ENCODE measurements at regions not wholly inside any gene's neighbourhood (a gene's known extent, or its start where the extent isn't known, plus 50 kb on each side); places are given as distances from the start of the nearest gene placed in this dataset.
"Not testable (repeated sequence)": the region's sequence is repeated elsewhere in the genome, so short reads cannot be mapped to it uniquely, and the experiment has no call there.

DNA sequence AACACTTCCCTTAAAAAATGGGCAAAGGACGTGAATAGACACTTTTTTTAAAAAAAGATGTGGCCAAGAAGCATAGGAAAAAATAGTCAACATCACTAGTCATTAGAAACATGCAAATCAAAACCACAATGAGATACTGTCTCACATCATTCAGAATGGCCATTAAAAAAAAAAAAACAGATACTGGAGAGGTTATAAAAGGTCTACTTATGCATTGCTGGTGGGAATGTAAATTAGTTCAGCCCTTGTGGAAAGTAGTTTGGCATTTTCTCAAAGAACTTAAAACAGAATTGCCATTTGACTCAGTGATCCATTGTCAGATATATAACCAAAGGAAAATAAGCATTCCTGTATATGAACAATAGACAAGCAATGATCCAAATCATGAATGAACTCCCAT, 352.8 kb upstream of the EPHA5 start:
- no peak for DNase-seq (ENCODE audit: low spot score)

DNA sequence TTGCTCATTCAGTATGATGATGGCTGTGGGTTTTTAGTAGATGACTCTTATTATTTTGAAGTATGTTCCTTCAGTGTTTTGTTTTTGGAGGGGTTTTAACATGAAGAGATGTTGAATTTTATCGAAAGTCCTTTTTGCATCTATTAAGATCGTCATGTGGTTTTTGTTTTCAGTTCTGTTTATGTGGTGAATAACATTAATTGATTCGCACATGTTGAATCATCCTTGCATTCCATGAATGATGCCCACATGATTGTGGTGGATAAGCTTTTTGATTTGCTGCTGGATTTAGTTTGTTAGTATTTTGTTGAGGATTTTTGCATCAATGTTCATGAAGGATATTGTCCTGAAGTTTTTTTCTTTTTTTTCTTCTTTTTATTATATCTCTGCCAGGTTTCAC, 347.4 kb upstream of the EPHA5 start:
- DNase-seq (ENCODE audit: low spot score), result no peak

DNA sequence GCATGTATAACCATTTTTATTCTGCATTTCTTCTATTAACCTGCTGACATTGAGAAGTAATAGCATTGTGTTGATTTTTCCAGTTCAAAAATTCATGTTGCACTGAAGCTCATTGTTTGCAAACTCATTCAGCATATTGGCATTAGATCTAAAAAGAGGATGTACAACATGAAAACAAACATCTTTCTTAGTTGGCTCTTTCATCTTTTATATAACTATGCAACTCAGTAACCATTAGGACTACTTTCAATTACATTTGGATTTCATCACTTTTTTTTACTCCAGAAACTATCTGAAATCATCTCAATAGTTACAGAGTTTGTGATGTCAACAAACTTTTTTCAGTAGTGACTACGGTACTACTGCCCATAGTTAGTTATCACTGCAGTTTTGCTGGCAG, 346.0 kb upstream of the EPHA5 start:
- no peak for DNase-seq (ENCODE audit: low spot score)

DNA sequence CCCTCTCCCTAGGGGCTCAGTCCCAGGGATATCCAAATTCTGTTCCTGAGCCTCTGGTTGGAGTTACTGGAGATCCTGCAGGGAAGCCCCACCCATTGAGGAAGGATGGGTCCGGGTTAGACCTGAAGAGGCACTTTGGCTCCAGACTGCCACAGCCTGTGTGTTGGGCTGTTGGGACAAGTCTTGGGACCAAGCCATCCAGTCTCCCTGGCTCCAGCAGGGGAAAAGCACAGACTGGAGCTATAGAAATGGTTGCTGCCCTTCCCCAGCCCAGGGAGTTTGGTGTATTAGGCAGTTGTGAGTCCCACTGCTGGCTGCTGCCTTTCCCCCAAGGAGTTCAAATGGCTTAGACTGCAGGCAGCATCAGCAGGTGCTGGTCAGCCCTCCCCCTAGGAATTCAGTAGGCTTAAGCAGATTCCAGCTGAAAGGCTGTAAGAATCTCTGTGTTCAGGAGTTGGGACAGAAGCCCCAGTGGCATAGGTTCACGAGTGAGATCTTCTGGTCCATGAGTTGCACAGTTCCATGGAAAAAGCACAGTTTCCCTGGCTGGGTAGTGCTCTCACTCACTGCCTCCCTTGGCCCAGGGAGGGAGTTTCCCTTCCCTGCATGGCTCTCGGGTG, 344.0 kb upstream of the EPHA5 start:
- no peak for DNase-seq (ENCODE audit: low spot score)

DNA sequence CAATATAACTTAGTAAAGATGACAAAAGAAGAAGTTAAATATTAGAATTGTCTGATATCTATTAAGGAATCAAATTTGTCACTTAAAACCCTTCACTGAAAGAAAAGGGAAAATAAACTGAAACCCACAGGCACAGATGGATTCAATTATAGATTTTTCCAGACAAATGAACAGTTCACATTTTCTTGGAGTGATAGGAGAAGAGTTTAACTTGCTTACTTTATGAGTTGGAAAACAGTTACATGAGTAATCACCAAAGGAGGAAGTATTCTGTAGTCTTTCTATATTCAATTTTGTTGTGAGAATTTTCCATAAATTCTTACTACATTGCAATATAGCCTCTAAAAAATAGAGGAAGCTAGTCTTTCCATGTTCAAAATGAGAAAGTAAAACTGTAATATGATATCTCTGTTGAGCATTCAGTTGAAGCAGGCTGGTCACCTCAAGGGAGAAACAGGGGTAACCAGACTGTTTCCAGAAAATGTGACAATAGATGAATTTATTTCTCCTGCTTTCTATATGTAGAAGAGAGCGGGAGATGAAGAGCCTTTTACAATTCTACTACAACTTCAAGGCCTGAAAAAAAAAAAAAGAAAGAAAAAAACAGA, 330.3 kb upstream of the EPHA5 start:
- no peak for DNase-seq (ENCODE audit: low spot score)

DNA sequence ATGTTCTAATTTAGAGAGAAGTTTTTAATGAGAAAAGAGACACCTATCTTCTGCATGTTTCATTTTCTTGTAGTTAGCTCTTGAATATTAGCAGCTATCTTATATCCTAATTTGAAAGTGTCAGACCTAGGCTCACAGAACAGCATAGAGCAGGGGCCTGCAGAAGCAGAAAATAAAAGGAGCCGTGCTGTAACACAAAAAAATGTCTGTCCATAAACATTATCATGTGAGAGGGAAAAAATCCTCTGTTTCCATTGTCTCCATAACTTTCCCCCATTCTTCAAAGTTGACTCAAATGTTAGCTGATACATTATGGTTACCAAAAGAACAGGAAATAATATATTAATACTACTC, 329.2 kb upstream of the EPHA5 start:
- no peak for DNase-seq (ENCODE audit: low spot score)

DNA sequence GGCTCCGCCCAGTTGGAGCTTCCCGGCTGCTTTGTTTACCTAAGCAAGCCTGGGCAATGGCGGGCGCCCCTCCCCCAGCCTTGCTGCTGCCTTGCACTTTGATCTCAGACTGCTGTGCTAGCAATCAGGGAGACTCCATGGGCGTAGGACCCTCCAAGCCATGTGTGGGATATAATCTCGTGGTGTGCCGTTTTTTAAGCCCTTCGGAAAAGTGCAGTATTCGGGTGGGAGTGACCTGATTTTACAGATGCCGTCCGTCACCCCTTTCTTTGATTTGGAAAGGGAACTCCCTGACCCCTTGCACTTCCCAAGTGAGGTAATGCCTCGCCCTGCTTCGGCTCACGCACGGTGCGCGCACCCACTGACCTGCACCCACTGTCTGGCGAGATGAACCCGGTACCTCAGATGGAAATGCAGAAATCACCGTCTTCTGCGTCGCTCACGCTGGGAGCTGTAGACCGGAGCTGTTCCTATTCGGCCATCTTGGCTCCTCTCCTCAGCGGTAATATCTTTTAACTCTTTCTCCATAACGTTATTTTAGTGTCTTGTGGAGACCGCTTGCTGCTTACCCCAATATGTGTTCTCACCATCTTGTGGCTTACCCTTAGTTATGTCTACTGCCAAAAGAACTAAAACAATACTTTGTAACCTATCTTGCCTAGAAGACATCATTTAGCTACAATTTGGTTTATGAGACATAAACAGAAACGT, 328.7 kb upstream of the EPHA5 start:
- DNase-seq (ENCODE audit: low spot score), result not testable (repeated sequence)

DNA sequence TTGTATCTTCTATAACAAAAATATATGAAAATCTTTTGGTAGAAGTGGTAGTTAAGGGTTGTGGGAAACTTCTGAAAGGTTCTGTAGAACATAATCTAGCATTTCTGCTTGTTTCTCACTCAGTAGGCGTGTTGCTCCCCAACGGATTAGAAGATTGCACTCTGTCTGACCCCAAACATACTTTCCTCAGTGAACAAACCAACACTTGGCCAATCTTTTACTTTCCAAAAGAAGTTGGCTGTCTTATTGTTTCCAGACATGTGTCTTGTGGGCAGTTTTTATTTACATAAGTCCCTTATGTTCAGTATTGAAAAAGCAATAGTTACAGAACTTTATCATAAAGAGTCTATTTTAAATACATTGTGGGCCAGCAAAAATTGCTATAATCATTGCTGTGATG, 312.8 kb upstream of the EPHA5 start:
- DNase-seq (ENCODE audit: low spot score), result no peak

DNA sequence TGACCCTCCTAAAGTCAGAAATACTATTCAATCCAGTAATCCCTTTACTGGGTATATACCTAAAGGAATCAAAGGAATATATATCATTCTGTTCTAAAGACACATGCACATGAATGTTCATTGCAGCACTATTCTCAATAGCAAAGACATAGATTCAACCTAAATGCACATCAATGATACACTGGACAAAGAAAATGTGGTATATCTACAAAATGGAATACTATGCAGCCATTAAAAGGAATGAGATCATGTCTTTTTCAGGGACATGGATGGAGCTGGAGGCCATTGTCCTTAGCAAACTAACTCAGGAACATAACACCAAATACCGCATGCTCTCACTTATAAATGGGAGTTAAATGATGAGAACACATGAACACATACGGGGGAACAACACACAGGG, 306.0 kb upstream of the EPHA5 start:
- no peak for DNase-seq (ENCODE audit: low spot score)

DNA sequence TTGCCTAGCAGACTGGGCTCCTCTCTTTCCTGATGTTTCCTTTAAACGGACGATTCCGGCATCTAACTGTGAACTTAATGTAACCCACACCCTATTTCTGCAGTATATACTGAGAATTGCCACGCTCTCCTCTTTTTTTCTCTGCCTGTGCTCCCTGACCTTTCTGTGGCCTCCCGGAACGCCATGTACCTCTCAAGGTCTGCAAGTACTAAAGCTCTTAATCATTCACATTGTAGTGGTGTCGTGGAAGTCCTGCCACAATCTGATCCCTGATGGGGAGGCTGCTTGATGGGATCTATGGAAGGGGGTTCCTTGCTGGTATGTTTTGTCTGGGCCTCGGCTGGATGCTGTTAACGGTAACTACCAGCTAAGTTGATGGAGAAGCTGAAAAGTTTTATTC, 302.9 kb upstream of the EPHA5 start:
- no peak for DNase-seq (ENCODE audit: low spot score)

DNA sequence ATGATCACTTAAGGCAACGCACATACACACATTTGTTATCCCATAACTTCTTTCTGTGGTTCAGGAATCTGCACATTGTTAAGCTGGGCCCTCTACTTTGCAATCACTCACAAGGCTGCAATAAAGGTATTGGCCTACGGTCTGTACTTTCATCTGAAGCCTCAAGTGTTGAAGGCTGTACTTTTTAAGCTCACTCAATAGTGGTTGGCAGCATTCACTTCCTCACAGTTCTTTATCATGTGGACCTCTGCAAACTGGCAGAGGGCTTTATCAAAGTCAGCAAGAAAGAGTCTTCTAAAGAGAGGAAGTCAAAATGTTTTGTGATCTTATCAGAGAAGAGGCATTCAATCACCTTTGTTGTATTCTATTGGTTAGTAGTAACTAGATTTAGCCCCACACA, 301.4 kb upstream of the EPHA5 start:
- no peak for DNase-seq (ENCODE audit: low spot score)

DNA sequence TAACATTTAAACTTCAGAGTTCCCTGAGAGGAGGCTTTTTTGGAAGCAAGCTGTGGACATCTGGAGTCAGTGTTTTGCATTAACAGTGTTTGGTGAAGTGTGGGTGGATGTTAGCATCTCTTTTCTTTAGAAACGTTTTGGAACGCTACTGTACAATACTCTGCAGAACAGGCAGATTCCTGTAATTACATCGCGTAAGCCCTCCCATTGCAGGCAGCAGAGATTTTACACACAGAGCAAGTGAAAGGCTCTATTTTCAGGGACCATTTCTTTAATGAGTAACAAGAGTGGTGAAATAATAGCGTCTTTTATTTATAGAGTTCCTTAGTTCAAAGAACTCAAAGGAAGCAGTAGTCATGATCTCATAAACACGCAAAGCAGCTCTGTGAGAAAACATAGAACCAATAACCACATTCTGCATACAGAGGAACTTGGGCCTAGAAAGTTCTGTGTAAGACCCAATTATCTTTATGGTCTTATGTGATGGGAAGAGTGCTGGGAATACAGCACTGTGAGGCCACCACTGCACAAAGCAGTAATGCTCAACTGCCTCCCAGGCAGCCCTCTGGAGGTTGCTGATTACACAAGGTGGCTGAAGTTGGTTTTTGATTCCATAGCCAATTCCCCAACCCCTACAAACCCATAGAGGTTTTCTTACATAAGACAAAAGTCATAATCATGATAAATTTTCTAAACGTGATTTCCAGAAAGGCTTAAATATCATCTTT, 298.7 kb upstream of the EPHA5 start:
- no peak for DNase-seq (ENCODE audit: low spot score)

DNA sequence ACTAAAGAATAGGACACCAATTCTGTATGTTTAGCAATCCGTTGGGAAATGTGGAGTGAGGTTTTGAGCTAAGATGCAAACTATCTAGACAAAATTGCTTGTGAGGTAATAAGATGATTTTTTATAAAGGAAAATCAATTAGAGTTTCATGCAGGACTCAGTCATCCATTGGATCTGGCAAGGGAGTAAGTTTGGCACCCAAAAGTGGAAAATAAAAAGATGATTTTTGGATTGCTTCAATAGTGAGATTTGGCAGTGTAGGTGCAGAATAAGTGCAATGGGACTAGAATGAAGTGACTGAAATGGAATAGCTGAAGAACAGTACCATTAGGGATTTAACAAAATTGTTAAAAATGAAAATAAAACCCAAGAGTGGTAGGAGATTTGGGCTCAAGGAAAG, 290.5 kb upstream of the EPHA5 start:
- no peak for DNase-seq (ENCODE audit: low spot score)

DNA sequence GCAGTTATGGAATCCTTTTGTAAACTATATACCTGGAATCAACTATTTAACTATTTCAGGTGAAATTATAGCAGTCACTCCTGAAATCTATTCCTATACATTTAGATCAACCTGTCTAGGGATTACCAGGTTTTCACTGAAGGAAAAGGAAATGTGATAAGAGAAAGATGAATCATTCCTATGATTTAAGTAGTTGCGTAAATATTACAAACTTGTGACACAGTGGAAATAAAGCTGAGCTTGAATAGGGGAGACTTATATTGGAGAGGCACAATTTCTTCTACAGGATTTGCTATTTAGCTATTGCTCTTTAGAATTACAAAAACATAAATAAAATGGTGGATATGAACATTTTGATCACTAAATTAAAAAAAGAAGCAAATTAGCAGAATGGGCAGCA, 284.1 kb upstream of the EPHA5 start:
- no peak for DNase-seq (ENCODE audit: low spot score)

DNA sequence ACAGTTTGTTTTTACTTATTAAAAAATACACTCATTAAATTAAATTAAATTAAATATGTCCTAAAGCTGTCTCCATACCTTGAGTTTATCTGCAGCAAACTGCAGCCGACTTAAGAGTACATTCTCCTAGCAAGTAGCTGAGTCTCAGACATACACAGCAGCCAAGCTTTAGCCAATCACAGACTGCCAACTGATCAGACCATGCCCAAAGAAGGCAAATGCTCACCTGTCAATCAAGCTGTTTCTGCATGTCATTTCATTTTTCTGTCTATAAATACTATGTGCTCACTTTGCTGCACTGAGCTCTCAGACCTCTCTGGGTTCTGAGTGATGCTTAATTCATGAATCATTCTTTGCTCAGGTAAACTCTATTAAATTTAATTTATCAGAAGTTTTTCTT, 280.9 kb upstream of the EPHA5 start:
- DNase-seq (ENCODE audit: low spot score), result no peak

DNA sequence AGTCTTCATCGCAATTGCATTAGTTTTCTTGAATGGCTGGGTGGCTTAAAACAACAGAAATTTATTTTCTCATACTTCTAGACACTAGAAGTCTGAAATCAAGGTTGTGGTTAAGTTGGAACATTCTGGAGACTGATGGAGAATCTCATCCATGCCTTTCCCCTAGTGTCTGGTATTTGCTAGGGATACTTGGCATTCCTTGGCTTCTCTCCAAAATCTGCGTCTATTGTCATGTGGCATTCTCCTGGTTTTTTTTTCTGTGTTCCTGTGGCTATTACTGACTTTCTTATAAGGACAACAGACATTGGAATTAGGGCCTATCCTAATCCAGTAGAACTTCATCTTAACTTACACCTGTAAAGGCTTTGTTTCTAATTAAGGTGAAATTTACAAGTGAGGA, 272.8 kb upstream of the EPHA5 start:
- no peak for DNase-seq (ENCODE audit: low spot score)

DNA sequence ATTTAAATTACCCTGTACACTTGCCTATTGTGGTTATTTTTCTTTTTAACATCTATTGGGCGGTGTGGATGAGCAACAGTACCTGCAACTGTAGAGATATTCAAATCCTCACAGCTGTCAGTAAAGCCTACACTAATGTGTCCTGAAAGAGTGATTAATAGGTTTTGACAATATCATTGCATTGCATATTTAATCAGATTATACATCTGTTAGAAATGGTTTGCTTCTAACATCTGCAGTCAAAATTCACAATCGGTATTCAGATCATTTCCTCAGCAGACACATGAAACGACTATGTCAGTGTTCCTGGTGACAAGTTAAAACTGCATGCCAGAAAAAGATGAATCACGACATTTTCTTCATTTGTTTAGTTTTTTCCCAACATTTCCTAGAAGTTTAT, 254.6 kb upstream of the EPHA5 start:
- no peak for DNase-seq (ENCODE audit: low spot score)

DNA sequence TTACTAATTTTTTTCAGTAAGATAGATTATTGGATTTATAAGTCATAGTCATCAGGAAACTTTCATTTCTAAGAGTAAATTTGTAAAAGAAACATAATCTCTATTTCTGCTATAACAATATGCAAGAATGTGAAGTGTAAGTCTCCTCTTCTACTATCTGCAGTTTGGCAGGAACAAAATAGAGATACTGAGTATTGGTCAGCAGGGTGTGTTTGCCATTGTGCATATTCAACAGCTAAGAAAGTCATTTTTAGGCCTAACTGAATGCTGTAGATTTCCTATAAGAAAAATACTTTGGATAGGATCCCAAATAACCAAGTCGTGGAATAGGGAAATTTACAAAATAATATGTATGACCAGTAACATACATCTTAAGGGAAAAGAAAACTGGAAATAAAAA, 253.3 kb upstream of the EPHA5 start:
- DNase-seq (ENCODE audit: low spot score), result no peak

DNA sequence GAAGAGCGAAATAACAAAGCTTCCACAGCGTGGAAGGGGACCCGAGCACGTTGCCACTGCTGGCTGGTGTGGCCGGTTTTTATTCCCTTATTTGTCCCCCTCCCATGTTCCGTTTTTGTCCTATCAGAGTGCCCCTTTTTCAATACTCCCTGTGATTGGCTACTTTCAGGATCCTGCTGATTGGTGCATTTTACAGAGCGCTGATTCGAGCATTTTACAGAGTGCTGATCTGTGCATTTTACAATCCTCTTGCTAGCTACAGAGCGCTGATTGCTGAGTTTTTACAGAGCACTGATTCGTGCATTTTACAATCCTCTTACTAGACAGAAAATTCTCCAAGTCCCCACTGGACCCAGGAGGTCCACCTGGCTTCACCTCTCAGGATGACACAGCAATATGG, 250.9 kb upstream of the EPHA5 start:
- no peak for DNase-seq (ENCODE audit: low spot score)

DNA sequence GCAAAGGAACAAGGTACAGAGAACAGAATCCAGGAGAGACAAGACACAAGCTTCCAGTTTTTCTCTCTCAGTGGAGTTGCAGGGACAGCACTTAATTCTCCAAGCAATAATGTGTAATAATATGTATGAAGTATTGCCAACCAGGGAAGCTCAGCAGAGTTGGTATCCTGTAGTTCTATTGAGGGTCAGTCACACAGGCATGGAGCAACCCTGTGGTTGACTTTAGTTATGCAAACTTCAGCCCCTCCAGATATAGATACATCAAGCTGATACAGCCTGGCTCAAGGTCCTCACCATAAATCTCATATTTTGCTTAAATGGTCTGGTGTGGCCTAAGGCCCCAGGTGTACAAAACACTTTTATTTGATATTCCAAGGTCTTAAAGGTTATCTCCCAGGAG, 248.6 kb upstream of the EPHA5 start:
- no peak for DNase-seq (ENCODE audit: low spot score)

DNA sequence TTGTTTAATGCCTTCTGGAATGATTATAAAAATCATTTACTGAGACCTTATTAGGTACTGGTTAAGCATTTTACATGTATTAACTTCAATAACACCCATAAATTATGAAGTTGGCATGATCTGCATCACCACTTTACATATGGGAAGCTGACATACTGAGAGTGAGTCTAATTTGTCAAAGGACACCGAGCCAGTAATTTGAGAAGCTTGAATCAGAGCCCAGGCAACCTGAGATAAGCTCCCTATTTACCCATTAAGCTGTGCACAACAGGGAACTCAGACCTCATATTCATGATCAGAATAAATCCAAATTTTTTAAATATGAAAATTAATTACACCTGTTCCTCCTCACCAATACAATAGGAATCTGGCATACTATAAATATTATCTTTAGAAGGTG, 247.9 kb upstream of the EPHA5 start:
- no peak for DNase-seq (ENCODE audit: low spot score)

DNA sequence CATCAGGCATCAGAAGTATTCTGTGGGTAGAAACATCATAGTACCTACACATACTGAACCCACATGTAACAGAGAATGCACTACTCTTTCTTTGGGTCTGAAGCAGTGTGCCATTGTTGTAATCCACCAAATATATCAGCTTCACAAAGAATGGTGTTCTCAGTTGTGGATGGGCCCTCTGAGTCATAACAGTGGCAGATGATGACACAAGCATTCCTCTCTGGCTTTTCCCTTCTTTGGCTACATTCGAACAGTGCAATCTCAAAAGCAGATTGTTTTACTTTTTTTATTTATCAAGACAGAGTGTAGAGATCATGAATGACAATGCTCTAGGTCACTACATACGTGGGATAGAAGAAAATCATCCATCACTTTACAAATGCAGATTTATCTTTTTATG, 247.2 kb upstream of the EPHA5 start:
- no peak for DNase-seq (ENCODE audit: low spot score)

DNA sequence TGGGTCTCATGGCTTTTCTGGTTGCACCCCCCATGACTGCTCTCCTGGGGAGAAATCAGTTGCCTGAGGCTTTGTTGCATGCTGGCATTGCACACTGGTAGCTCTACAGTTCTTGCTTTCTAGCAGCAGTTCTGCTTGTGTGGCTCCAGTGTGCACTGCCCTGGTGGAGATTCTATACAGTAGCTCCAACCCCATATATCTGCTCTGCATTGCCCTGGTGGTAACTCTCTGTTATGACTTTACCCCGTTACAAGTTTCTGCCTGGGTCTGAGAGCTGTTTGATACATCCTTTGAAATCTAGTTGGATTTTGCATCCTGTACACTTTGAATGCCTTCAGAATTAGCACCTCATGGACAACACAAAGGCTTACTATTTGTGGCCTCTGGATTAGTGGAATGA, 241.4 kb upstream of the EPHA5 start:
- DNase-seq (ENCODE audit: low spot score), result no peak
